HG02884 (cell line): ENCODE measurements at regions not wholly inside any gene's neighbourhood (a gene's known extent, or its start where the extent isn't known, plus 50 kb on each side); places are given as distances from the start of the nearest gene placed in this dataset.
"Not testable (repeated sequence)": the region's sequence is repeated elsewhere in the genome, so short reads cannot be mapped to it uniquely, and the experiment has no call there.

ENCODE experiments used
- ATAC-seq: cut with Tn5 transposase; IDR thresholded peaks from one replicate; pipeline ENCODE4 v1.9.1; 2021; ENCODE audit warnings: mild to moderate bottlenecking, moderate library complexity; ENCODE audit not compliant: unreplicated experiment

DNA sequence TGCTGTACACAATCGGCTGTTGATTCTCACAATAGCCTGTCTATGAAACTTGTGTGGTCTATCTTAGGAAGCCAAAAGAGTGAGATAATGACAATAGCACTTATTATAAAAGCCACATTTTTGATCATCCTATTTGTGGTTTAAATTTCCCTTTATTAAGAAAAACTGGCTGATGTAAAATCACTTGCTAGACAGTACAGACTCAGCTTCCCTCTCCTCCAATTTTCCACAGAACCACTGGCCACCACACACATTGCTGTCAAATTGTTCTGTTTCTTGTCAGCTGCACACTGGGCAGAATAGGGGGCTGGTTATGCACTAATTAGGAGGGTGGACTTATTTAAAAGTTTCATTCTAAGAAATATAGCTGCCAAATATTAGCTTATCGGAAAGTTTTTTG is 425.9 kb downstream of the EPHA3 start:
- no peak for ATAC-seq

DNA sequence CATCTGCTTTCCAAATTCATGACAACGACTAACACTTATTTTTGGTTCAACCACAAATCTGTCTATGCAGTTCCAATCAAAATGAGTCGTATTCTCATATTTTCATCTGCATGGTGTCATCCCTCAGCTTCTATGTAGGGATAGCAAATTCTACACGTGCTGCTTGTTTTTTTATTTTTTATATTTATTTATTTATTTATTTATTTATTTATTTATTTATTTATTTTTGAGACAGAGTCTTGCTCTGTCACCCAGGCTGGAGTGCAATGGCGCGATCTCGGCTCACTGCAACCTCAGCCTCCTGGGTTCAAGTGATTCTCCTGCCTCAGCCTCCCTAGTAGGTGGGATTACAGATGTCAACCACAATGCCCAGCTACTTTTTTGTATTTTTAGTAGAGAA is 447.2 kb downstream of the EPHA3 start:
- ATAC-seq: not testable (repeated sequence)

DNA sequence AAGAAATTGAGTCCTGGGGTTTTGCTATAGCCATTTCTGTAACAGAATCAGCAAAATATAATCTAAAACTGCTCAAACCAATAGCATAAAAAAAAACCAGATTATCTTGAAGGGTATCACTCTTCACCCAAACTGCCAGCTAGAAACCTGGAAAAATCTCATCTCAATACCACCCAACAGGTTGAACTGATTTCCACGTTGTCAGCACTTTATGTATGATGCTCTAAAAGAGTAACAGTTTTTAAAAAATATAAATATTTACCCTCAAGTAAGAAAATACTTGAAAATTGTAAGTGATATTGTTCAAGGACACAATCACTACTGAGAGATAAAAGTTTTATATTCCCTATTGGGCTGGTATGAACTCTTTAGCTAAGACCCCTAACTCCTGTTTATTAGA is 451.3 kb downstream of the EPHA3 start:
- ATAC-seq: no peak

DNA sequence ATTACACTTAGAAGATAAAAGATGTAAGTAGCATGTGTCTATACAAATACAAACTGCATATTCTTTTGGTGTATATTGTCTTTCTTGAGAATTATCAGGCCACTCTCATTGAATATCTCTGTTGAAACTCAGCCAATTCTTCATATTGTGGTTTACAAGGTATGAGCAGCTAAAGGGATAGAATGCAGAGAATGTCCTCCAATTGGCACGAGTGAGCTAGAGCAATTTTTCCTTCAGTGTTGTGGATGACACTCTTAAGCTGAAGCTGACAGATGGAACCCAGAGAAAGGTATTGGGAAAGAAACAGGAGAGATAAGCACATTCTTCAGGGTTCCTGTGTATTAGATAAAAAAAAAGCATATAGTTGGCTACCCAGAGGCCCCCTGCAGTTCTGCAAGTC is 453.1 kb downstream of the EPHA3 start:
- ATAC-seq: no peak

DNA sequence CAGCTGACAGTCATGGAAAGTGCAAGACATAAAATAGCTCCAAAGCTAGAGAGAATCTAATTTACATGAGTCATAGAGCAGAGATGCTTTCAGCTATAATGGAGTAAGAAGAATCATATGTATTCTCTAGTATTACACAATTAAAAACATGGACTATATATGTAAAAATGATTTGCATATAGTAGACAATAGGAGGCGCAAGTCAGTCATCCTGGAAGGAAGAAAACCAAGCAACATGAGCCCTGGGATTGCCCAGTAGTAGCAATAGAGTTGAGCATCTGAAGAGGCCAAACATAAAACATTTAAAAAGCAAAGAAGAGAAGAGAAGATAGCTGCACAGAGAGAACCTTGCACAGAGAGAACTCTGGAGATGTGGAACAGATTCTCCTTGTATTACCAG is 455.0 kb downstream of the EPHA3 start:
- no peak for ATAC-seq

DNA sequence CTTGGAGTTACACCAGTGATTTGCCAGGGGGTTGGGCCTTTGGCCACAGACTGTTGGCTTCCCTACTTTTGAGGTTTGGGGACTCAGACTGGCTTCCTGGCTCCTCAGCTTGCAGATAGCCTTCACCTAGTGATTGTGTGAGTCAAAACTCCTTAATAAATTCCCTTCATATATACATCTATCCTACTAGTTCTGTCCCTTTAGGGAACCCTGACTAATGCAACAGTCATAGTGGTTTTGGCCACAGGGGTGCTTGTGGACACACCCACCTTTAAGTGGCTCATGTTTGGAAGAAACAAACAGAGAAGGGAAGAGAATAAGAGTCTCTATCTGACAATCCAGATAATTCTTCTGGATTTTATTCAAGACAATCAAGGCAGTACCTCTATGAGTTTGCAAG is 457.7 kb downstream of the EPHA3 start:
- ATAC-seq: no peak

DNA sequence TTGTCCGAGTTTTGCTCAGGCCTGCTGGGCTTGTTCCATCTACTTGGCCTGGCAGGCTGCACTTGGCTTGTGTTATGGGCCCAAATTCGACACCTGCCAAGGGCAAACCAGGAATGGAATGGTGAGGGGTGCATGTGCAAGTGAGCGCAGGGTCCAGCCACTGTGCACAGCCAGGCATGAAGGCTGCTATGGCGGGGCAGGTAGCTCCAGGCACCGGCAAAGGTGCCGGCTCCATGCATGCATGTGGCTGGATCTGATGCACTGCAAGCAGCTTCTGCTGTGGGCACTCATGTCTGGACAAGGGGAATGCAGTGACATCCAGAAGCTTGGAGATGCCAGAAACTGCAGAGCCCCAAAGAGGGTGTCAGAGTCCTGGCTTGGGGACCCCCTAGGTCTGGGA is 463.0 kb downstream of the EPHA3 start:
- ATAC-seq: no peak

DNA sequence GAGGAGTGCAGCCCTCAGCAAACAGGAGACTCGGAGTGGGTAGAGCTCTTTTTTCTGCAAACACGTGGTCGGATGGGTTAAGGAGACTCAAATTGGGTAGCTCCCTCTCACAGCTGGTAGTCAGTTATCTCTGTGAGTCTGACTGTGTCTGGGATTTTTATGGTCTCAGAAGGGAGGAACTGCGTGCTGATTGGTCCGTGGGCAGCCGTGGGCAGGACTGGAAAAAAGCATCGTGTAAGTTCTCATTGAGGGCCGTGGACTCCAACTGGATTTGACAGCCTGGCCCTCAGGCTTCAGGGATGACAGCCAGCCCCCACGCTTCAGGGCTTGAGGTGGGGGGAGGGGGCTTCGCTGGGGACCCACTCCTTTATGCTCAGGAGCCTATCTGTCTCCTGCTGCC is 463.9 kb downstream of the EPHA3 start:
- no peak for ATAC-seq

DNA sequence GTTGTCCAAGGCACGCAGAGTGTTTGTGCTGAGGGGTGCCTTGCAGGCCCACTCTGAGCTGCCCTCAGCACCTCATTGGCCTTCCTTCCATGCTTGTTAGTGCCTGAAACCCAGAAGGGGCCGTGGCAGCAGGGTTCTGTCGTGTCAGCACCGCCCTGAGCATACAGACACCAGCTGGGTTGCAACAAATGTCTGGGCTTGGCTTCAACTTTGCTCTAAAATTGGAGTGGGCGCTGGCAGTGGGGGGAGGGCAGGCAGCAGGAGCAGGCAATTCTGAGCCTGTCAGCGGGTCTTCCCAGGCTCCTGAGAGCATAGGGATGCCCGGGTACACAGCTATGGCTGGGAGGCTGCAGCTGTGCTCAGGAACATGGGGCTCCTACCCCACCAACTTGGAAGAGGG is 464.3 kb downstream of the EPHA3 start:
- no peak for ATAC-seq

DNA sequence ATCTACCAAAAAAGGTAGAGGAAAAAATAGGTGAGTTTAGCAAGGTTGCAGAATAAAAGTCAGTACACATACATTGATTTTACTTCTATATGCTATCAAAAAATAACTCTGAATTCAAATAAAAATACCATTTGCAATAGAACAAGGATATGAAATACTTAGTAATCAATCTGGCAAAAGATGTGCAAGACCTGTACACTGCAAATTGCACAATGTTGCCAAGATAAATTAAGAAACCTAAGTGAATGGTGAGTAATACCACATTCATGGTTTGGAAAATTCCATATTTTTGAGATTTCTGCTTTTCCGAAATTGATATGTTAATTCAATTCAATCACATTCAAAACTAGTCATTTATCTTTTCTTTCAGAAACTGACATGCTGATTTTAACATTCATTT is 464.8 kb downstream of the EPHA3 start:
- ATAC-seq: no peak

DNA sequence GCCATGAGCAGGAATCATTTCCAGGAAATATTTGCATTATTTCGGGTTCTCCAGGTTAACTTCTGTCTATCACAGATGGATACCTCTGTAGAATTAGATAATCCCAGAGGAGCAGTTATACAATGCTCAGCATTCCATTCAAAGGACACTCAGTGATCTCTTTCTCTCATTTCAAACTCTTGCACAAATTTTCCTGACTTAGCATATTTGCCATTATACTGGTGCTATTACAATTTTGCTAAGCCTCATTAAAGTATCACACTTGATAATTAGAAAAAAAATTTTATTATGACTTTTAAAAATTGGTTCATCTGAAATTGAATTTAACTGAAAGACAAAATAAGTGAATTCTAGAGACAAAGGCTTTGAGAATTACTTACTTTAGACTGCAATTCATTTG is 469.0 kb downstream of the EPHA3 start:
- ATAC-seq: no peak

DNA sequence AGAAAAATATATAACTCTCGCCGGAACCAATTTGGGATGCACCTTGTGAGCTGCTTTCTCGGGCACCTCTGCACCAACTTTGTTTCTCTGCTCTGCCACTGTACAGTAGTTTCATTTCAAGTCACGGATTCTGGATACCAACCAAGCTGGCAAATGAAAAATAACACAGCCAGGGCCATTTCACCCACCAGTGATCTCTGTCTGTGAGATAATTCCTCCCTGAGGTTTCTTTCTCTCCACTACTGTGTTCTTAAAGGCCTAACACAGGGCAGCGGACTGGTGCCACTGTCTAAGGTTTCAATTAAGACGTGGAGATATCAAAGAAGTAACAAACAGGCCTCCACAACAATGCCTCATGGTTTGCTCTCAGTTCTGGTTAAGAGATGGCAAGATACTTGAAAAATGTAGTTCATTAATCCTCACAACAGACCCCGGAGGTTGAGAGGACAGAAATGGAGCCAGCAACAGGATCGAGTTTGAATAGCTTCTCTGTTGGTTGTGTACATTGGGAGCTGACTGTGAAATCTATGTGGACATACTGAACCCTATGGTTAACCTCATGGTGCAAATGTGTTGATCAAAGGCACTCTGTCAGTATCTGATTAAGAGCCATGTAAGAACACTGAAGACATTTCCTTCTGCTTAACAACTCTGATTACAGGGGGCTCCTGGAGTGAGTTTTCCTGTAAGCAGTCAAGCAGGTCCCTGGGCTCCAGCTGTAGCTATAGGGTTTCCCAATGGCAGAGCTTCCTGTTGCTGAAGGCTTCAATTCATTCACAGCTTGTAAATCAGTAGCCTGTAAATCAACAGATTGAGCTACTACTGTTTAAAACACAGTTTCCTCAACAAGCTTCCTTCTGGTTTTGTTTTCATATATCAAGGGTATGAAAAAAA is 470.5 kb downstream of the EPHA3 start:
- no peak for ATAC-seq

DNA sequence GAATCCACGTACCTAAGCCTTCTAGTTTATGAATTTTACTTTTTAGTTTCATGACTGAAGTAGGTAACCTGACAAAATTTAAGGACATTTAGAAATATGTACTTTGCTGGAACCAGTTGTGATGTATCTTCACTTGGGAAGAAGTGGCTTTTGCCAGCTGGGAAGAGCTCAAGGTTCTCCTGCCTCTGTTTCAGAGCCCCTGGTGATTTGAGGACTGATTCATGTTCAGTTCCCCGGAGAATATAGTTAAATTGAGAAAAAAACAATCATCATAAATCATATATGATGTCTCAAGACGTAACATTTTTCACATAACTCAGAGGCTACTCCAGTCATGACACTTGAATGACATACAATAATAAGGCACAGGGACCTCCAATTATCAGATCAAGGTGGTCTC is 473.4 kb downstream of the EPHA3 start:
- no peak for ATAC-seq

DNA sequence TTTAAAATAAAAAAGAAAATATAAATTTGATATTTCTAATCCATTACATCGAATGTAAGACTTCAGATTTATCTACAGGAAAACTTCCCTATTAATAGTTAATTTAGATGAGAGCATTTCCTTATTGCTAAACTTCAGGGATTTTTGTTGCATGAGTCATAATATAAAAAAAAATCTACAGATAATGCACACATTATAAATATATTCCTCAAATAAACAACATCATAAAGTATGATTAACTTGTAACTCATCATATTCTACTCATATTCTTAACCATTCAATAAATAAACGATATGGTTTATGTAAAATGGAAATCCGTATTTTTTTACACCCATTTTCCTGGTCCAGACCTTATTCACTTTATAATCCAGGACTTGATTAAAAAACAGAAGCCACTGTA is 477.0 kb downstream of the EPHA3 start:
- ATAC-seq: no peak

DNA sequence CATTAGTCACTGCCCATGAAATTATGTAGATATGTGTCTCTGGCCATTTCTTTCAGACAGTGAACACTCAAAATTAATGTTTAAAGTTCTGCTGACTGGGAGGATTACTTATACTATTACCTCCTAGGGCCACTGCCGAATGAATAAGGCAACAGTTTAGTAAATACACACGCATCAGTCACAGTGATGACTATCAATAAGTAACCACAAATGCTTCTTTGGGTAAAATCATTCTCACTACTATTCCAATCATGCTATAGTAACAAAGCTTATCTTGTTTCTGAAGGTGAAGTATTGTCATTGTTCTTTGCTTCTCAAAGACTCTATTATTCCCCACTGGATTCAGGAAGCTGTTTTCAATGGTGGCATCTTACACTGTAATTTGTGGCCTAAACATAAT is 478.8 kb downstream of the EPHA3 start:
- no peak for ATAC-seq

DNA sequence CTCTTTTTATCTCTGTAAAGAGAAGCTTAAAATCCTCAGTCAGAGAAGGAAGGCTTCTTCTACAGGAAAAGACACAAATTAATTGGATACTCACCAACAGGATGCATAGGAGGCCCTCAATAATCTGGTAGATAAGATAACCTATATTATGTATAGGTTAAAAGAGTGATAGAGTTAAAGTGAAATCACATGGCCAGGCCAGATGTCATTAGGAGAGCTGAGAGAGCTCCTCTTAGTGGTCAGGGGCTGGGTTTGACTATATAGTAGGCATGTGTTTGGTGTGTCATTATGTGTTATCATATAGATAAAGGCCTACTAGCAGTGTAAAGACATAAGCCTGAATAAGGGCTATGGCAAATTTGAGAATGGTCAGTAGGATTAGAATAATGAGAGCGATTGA is 479.3 kb downstream of the EPHA3 start:
- ATAC-seq: no peak

DNA sequence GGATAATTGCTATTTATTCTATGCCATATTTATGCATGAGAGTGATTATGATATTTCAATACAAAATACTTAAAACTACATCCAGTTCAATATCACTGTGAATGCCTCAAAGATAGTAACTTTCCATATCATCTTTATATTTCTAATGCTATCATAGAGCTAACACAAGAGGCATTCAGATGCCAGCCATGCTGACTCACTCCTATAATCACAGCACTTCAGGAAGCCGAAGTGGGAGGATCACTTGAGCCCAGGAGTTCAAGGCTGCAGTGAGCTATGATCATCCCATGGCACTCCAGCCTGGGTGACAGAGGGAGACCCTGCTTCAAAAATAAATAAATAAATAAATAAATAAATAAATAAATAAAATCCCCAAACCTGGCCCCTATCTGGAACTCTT is 498.7 kb downstream of the EPHA3 start:
- no peak for ATAC-seq

DNA sequence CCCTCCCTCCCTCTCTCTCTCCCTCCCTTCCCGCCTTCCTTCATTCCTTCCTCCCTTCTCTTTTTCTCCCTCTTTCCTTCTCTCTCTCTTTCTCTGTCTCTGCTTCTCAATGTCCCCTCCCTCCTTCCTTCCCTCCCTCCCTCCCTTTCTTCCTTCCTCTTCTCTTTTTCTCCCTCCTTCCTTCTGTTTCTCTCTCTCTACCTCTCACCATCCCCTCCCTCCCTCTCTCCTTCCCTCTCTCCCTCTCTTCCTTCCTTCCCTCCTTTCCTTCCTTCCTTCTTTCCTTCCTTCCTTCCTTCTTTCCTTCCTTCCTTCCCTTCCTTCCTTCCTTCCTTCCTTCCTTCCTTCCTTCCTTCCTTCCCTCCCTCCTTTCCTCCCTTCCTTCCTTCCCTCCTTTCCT is 504.6 kb downstream of the EPHA3 start:
- ATAC-seq: no peak

DNA sequence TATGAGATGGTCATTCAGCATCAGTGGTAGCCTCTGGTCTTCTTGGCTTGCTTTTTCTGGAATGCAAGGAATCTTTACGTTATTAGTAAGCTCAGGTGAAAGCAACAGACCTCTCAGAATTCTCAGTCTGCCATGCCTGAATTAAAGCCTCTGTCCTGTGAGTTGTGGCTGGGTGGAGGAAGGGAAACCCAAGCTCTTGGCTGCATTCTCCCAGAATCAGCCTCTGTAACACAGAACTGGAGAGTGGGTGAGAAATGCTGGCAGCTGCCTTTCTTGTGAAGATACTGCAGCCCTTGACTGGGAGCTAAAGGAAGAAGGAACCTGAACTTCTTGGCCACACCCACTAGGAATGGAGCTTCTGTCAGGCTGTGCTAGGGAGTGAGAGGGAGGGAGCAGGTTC is 505.8 kb downstream of the EPHA3 start:
- no peak for ATAC-seq

DNA sequence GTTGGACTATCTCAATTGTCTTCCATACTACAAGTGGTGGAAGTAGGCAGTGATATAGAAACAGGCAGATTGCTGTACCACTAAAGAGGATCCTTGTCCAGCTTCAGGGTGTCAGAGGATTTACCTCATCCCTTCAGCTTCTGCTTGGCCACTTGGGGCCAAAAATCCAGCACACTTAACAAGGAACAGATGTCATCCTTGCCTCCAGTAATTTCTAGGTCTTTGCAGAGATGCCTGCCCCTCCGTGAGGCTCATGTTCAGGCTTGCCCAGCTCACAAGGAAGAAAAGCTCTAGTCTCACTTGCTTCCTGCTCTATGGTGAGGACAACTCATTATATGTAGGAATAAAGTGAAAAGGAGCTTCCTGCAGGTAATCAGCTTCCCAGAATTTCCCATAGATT is 510.3 kb downstream of the EPHA3 start:
- ATAC-seq: no peak

DNA sequence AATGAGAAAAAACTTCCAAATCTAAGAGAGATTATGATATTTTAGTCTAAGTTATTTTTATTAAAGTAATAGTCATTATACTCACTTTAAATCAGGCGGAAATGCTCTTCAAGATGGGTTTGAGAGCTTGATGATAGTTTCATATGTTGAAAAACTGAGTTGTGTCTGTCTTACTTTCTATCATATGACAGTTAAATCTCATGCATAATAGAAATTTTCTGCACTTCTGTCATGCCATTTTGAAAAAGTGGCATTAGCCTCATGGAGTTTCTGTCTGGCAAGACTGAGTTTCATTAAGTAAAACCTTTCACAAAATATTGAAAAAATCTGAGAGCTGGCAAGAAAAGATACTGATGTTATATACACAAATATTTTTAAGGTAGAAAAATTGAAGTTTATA is 511.8 kb downstream of the EPHA3 start:
- no peak for ATAC-seq

DNA sequence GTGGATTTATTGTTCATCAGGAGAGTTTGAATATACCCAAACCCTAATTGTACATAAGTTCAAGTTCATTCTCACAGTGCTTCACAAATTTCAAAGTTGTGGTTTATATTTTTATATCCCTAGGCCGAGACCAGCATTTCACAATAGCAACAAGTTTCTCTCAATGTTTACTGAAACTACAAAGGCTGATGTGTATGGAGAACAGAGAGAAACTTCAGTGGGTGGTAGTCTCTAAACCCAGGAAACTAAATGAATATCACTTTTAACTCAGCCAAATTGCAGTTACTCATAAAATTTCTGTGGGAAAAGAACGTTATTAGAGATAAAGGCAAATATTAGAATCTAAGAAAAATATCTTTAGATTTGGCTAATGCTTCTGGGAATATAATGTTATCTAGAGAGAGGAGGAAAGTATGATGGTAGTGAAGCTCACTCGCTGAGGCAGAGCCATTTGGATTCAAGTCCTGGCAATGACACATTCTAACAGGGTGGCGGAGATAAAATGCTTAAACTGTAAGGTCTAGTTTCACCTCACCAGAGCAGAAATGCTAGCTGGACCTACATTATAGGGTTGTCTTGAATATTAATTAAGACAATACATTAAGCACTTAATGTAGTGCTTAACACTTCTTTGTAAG is 514.8 kb downstream of the EPHA3 start:
- no peak for ATAC-seq

DNA sequence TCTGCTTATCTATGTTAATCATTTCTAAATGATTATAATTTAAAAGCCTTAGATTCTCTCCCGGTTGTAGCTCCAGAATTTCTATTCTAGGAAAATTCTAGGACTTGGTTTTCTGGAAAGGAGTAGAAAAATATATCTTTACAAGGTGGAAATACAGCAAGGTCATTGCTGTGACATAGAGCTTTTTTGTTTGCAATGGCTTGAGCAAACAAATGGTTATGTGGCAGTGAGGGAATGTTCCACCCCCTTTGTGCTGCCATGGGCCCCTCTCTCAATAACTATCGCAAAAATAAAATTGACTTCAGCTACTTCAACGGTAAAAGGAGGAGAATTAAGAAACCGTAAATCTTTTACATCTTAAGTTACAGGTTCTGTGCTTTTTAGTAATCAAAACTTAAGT is 517.1 kb downstream of the EPHA3 start:
- ATAC-seq: no peak
